ENCODE measurements at regions not wholly inside any gene's neighbourhood (a gene's known extent, or its start where the extent isn't known, plus 50 kb on each side); places are given as distances from the start of the nearest gene placed in this dataset.
"Not testable (repeated sequence)": the region's sequence is repeated elsewhere in the genome, so short reads cannot be mapped to it uniquely, and the experiment has no call there.

- Histone ChIP-seq H3K27me3 (no peaks in the 10 kb centered on the region), H3K36me3 (no peaks in the 10 kb centered on the region), H3K9me3 (no peaks in the 10 kb centered on the region), H3K4me3 (no peak overlapping the region), H3K4me1 (no peaks in the 10 kb centered on the region), H3K27ac (no peak overlapping the region)
- intact Hi-C loops (cut with DNase I; ENCODE audit: low total_unique reads): no loop called here
- no peak for TF ChIP-seq CTCF (IDR thresholded peaks at IDR 0.05)
- no peak for DNase-seq
Observed at GRCh38 chr5:92629000-92629399, 952.0 kb downstream of the NR2F1-AS1 start.

GRCh38 chr5:92627186-92627585 is 953.8 kb downstream of the NR2F1-AS1 start:
- Histone ChIP-seq H3K27me3 (no peaks in the 10 kb centered on the region), H3K9me3 (no peaks in the 10 kb centered on the region), H3K4me1 (no peaks in the 10 kb centered on the region), H3K27ac (no peak overlapping the region), H3K4me3 (no peak overlapping the region), H3K36me3 (no peaks in the 10 kb centered on the region)
- intact Hi-C loops (cut with DNase I; ENCODE audit: low total_unique reads): no loop called here
- TF ChIP-seq CTCF (IDR thresholded peaks at IDR 0.05): no peak
- DNase-seq: no peak

GRCh38 chr5:92616085-92616484 is 964.9 kb downstream of the NR2F1-AS1 start:
- Histone ChIP-seq H3K36me3 (no peaks in the 10 kb centered on the region), H3K27ac (no peak overlapping the region), H3K4me1 (no peaks in the 10 kb centered on the region), H3K27me3 (no peaks in the 10 kb centered on the region), H3K4me3 (no peak overlapping the region), H3K9me3 (peaks cover 0 to 2% (median 0%) of the 10 kb centered on the region in 3 donors)
- TF ChIP-seq CTCF (IDR thresholded peaks at IDR 0.05): no peak
- intact Hi-C loops (cut with DNase I; ENCODE audit: low total_unique reads): no loop called here
- DNase-seq: no peak

GRCh38 chr5:92613546-92613945 is 967.5 kb downstream of the NR2F1-AS1 start:
- H3K27me3 ChIP-seq: no peaks in the 10 kb centered on the region
- no peak for TF ChIP-seq CTCF (IDR thresholded peaks at IDR 0.05)
- no peak overlapping the region for H3K27ac ChIP-seq
- intact Hi-C loops (cut with DNase I; ENCODE audit: low total_unique reads): no loop called here
- no peaks in the 10 kb centered on the region for H3K9me3 ChIP-seq
- no peaks in the 10 kb centered on the region for H3K4me1 ChIP-seq
- no peak for DNase-seq
- no peaks in the 10 kb centered on the region for H3K36me3 ChIP-seq
- H3K4me3 ChIP-seq: no peak overlapping the region

- H3K4me1 ChIP-seq; H3K36me3 ChIP-seq; H3K9me3 ChIP-seq; intact Hi-C loops (cut with DNase I; ENCODE audit: low total_unique reads); H3K27ac ChIP-seq; H3K4me3 ChIP-seq; DNase-seq; H3K27me3 ChIP-seq: not testable (repeated sequence)
Observed at GRCh38 chr5:92610435-92610834, 970.6 kb downstream of the NR2F1-AS1 start.

- no peak for TF ChIP-seq CTCF (IDR thresholded peaks at IDR 0.05)
- no peak overlapping the region for H3K27ac ChIP-seq
- no peaks in the 10 kb centered on the region for H3K4me1 ChIP-seq
- DNase-seq: no peak
- no peaks in the 10 kb centered on the region for H3K9me3 ChIP-seq
- H3K27me3 ChIP-seq: no peaks in the 10 kb centered on the region
- intact Hi-C loops (cut with DNase I; ENCODE audit: low total_unique reads): no loop called here
- no peaks in the 10 kb centered on the region for H3K36me3 ChIP-seq
- H3K4me3 ChIP-seq: no peak overlapping the region
Observed at GRCh38 chr5:92605591-92605990, 975.4 kb downstream of the NR2F1-AS1 start.

All from tibial artery (tissue), 4 donors.